ENCODE measurements at regions not wholly inside any gene's neighbourhood (a gene's known extent, or its start where the extent isn't known, plus 50 kb on each side); places are given as distances from the start of the nearest gene placed in this dataset.

DNA sequence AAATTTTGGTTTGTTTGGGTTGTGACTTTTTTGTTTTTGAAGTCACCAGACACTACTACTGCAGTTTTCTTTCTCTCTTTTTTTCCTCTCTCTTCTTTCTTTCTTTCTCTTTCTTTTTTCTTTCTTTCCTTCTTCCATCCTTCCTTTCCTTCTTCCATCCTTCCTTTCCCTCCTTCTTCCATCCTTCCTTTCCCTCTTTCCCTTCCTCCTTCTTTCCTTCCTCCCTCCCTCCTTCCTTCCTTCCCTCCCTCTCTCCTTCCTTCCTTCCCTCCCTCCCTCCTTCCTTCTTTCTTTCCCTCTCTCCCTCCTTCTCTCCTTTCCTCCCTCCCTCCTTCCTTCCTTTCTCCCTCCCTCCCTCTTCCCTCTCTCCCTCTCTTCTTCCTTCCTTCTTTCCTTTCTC is 230.3 kb upstream of the TYRP1 start:
- H3K4me1 ChIP-seq (ENCODE audit: control insufficient read depth, insufficient read depth, low read length) = no peaks in the 10 kb centered on the region
- no peaks in the 10 kb centered on the region for H3K36me3 ChIP-seq (ENCODE audit: control insufficient read depth, insufficient read depth, low read length)
- no peak overlapping the region for H3K27ac ChIP-seq (ENCODE audit: low read length)
- ChIA-PET CTCF (no interaction called here), POLR2A (no interaction called here)
- no peak for DNase-seq (ENCODE audit: low read depth, low spot score)
- H3K9me3 ChIP-seq (ENCODE audit: control insufficient read depth, insufficient read depth, low read depth, low read length) = no peaks in the 10 kb centered on the region
- H3K27me3 ChIP-seq (ENCODE audit: control insufficient read depth, insufficient read depth, low read length) = no peaks in the 10 kb centered on the region
- ATAC-seq = no peak
- no peak overlapping the region for H3K4me3 ChIP-seq (ENCODE audit: low read depth in 2 of 2, low read length in 2 of 2)
- intact Hi-C loops (cut with micrococcal nuclease; ENCODE audit: unreplicated experiment) = no loop called here
- TF ChIP-seq POLR2AphosphoS5 (IDR thresholded peaks at IDR 0.05; ENCODE audit: low read depth, low read length) (no peak), SIN3A (IDR thresholded peaks at IDR 0.05; ENCODE audit: borderline replicate concordance, insufficient read depth, low read depth, low read length) (no peak), TCF7L2 (IDR thresholded peaks at IDR 0.05; ENCODE audit: low read depth, low read length) (no peak)
- TF ChIP-seq, protein P1, sequence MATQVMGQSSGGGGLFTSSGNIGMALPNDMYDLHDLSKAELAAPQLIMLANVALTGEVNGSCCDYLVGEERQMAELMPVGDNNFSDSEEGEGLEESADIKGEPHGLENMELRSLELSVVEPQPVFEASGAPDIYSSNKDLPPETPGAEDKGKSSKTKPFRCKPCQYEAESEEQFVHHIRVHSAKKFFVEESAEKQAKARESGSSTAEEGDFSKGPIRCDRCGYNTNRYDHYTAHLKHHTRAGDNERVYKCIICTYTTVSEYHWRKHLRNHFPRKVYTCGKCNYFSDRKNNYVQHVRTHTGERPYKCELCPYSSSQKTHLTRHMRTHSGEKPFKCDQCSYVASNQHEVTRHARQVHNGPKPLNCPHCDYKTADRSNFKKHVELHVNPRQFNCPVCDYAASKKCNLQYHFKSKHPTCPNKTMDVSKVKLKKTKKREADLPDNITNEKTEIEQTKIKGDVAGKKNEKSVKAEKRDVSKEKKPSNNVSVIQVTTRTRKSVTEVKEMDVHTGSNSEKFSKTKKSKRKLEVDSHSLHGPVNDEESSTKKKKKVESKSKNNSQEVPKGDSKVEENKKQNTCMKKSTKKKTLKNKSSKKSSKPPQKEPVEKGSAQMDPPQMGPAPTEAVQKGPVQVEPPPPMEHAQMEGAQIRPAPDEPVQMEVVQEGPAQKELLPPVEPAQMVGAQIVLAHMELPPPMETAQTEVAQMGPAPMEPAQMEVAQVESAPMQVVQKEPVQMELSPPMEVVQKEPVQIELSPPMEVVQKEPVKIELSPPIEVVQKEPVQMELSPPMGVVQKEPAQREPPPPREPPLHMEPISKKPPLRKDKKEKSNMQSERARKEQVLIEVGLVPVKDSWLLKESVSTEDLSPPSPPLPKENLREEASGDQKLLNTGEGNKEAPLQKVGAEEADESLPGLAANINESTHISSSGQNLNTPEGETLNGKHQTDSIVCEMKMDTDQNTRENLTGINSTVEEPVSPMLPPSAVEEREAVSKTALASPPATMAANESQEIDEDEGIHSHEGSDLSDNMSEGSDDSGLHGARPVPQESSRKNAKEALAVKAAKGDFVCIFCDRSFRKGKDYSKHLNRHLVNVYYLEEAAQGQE (IDR thresholded peaks at IDR 0.05; ENCODE audit: insufficient read depth in 1 of 2, low read depth in 2 of 2, low read length in 1 of 2) = no peak
- TF ChIP-seq, protein P2, sequence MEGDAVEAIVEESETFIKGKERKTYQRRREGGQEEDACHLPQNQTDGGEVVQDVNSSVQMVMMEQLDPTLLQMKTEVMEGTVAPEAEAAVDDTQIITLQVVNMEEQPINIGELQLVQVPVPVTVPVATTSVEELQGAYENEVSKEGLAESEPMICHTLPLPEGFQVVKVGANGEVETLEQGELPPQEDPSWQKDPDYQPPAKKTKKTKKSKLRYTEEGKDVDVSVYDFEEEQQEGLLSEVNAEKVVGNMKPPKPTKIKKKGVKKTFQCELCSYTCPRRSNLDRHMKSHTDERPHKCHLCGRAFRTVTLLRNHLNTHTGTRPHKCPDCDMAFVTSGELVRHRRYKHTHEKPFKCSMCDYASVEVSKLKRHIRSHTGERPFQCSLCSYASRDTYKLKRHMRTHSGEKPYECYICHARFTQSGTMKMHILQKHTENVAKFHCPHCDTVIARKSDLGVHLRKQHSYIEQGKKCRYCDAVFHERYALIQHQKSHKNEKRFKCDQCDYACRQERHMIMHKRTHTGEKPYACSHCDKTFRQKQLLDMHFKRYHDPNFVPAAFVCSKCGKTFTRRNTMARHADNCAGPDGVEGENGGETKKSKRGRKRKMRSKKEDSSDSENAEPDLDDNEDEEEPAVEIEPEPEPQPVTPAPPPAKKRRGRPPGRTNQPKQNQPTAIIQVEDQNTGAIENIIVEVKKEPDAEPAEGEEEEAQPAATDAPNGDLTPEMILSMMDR (IDR thresholded peaks at IDR 0.05) = no peak
- in situ Hi-C loops (cut with HindIII; ENCODE audit: low pct_unique_long_range_greater_than_20kb, low sequenced_read_pairs) = no loop called here
- no TSS peak for BruUV-seq (replicated peaks)

DNA sequence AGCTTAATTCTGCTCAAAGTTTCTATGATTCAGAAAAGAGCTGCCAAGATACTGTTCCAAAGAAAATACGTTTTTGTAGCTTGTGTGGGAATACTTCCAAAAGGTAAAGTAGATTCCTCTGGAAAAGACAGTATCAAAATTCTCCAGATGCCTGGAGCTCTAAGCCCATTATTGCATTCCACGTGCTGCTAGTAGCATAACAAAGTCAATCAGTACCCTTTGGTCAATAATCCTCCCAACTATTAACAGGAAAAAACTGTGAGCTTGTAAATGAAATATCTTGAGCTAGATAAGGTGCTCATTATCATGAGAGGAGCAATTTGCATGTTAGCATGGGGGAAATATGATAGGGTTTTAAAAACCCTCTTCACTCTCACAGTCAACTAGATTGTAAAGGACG is 229.5 kb upstream of the TYRP1 start:
- in situ Hi-C loops (cut with HindIII; ENCODE audit: low pct_unique_long_range_greater_than_20kb, low sequenced_read_pairs) = no loop called here
- H3K9me3 ChIP-seq (ENCODE audit: control insufficient read depth, insufficient read depth, low read depth, low read length) = no peaks in the 10 kb centered on the region
- TF ChIP-seq TCF7L2 (IDR thresholded peaks at IDR 0.05; ENCODE audit: low read depth, low read length) = no peak
- TF ChIP-seq SIN3A (IDR thresholded peaks at IDR 0.05; ENCODE audit: borderline replicate concordance, insufficient read depth, low read depth, low read length) = no peak
- TF ChIP-seq POLR2AphosphoS5 (IDR thresholded peaks at IDR 0.05; ENCODE audit: low read depth, low read length) = no peak
- TF ChIP-seq, protein P1 (IDR thresholded peaks at IDR 0.05; ENCODE audit: insufficient read depth in 1 of 2, low read depth in 2 of 2, low read length in 1 of 2) = no peak
- TF ChIP-seq, protein P2 (IDR thresholded peaks at IDR 0.05) = no peak
- no peaks in the 10 kb centered on the region for H3K36me3 ChIP-seq (ENCODE audit: control insufficient read depth, insufficient read depth, low read length)
- H3K27ac ChIP-seq (ENCODE audit: low read length) = no peak overlapping the region
- BruUV-seq (replicated peaks) = no TSS peak
- H3K27me3 ChIP-seq (ENCODE audit: control insufficient read depth, insufficient read depth, low read length) = no peaks in the 10 kb centered on the region
- CTCF ChIA-PET = no interaction called here
- POLR2A ChIA-PET = no interaction called here
- intact Hi-C loops (cut with micrococcal nuclease; ENCODE audit: unreplicated experiment) = no loop called here
- no peaks in the 10 kb centered on the region for H3K4me1 ChIP-seq (ENCODE audit: control insufficient read depth, insufficient read depth, low read length)
- ATAC-seq = no peak
- no peak overlapping the region for H3K4me3 ChIP-seq (ENCODE audit: low read depth in 2 of 2, low read length in 2 of 2)
- no peak for DNase-seq (ENCODE audit: low read depth, low spot score)

Measured in Panc1 (cell line).